H1 (cell line): ENCODE measurements at regions not wholly inside any gene's neighbourhood (a gene's known extent, or its start where the extent isn't known, plus 50 kb on each side); places are given as distances from the start of the nearest gene placed in this dataset.

Experiments used
- CTCF ChIA-PET: fragments of 300-600 bp; sonication (Branson Sonifier 250); formaldehyde crosslinking; loops from one replicate; lab custom pipeline; 2021; ENCODE audit not compliant: partially characterized antibody; lab: Charles Lee
- POLR2A ChIA-PET: fragments of 300-600 bp; sonication (Branson Sonifier 250); formaldehyde crosslinking; loops from one replicate; lab custom pipeline; 2021; ENCODE audit warnings: inconsistent platforms; ENCODE audit not compliant: partially characterized antibody; lab: Charles Lee
- DNase-seq, 2 experiments: peaks; one replicate each; pipeline versions ENCODE4 v3.0.0 to v3.0.0-alpha.2; 2010 to 2022; ENCODE audit warnings: low spot score in 2 of 2, low read depth in 1 of 2, mixed read lengths in 1 of 2
- FAIRE-seq: peaks from 2 replicates; lab custom pipeline; 2011; peaks lifted over from hg19 to GRCh38; lab: Jason Lieb, UNC
- H2AFZ ChIP-seq: 2 replicates; pipeline ENCODE4 v1.8.1; 2012; ENCODE audit warnings: low read length, inconsistent platforms
- H2AK5ac ChIP-seq: 2 replicates; pipeline ENCODE4 v1.6.1; 2013; ENCODE audit warnings: low read depth, low read length
- H2BK120ac ChIP-seq: replicated peaks from 2 replicates; pipeline ENCODE3; 2013; ENCODE audit warnings: low read depth, low read length, inconsistent platforms
- H2BK12ac ChIP-seq: 2 replicates; pipeline ENCODE4 v1.6.1; 2013; ENCODE audit warnings: low read depth, low read length
- H2BK15ac ChIP-seq: 2 replicates; pipeline ENCODE4 v1.6.1; 2013; ENCODE audit warnings: low read length
- H2BK20ac ChIP-seq: 2 replicates; pipeline ENCODE4 v1.6.1; 2013; ENCODE audit warnings: low read length
- H2BK5ac ChIP-seq: 2 replicates; pipeline ENCODE4 v1.6.1; 2013; ENCODE audit warnings: low read depth, low read length
- H3K14ac ChIP-seq: 2 replicates; pipeline ENCODE4 v1.6.1; 2013; ENCODE audit warnings: inconsistent platforms; ENCODE audit not compliant: insufficient read length
- H3K18ac ChIP-seq: 2 replicates; pipeline ENCODE4 v1.6.1; 2013; ENCODE audit warnings: low read length; ENCODE audit errors: extremely low read depth
- H3K23ac ChIP-seq: 2 replicates; pipeline ENCODE4 v1.6.1; 2013; ENCODE audit warnings: inconsistent platforms; ENCODE audit not compliant: insufficient read length
- H3K23me2 ChIP-seq: 2 replicates; pipeline ENCODE4 v1.6.1; 2013; ENCODE audit warnings: low read depth, low read length
- H3K27ac ChIP-seq: 2 replicates; pipeline ENCODE4 v1.6.1; 2011; ENCODE audit warnings: low read depth, low read length, inconsistent platforms
- H3K27me3 ChIP-seq, 4 experiments: replicated peaks in 1 of 4; 1 replicate in 1 of 4; 2 replicates in 3 of 4; pipeline versions ENCODE4 v1.6.1 to v1.8.1; 2011 to 2013; ENCODE audit warnings: low read length in 3 of 4, mild to moderate bottlenecking in 3 of 4, inconsistent platforms in 2 of 4, mixed read lengths in 2 of 4, moderate library complexity in 1 of 4; ENCODE audit not compliant: control insufficient read depth in 3 of 4, insufficient read depth in 3 of 4; ENCODE audit errors: extremely low read depth in 1 of 4
- H3K36me3 ChIP-seq, 4 experiments: 2 replicates each; pipeline versions ENCODE4 v1.6.1 to v1.8.1; 2011 to 2013; ENCODE audit warnings: mild to moderate bottlenecking in 4 of 4, low read length in 3 of 4, moderate library complexity in 2 of 4, control low read depth in 1 of 4, inconsistent platforms in 1 of 4; ENCODE audit not compliant: insufficient read depth in 4 of 4, control insufficient read depth in 2 of 4
- H3K4ac ChIP-seq: replicated peaks from 2 replicates; pipeline ENCODE3; 2013; ENCODE audit warnings: low read length, low read depth, mixed read lengths, inconsistent platforms; ENCODE audit not compliant: insufficient read length
- H3K4me1 ChIP-seq, 4 experiments: replicated peaks in 1 of 4; 1 replicate in 1 of 4; 2 replicates in 3 of 4; pipeline versions ENCODE4 v1.6.1 to v1.8.1; 2011 to 2013; ENCODE audit warnings: low read length in 3 of 4, inconsistent platforms in 2 of 4, mixed read lengths in 1 of 4; ENCODE audit not compliant: insufficient read depth in 4 of 4, control insufficient read depth in 3 of 4
- H3K4me2 ChIP-seq, 2 experiments: 2 replicates each; pipeline versions ENCODE4 v1.6.1 to v1.8.1; 2011 to 2013; ENCODE audit warnings: low read depth in 2 of 2, low read length in 2 of 2, control low read depth in 1 of 2, inconsistent platforms in 1 of 2, mild to moderate bottlenecking in 1 of 2; ENCODE audit not compliant: insufficient read depth in 1 of 2
- H3K4me3 ChIP-seq, 4 experiments: fragments of 200-600, 300-600 bp in 1 of 4; sonication (generic), shearing (Covaris generic), sonication (Bioruptor Twin) in 1 of 4; 2 replicates each; pipeline versions ENCODE4 v1.5.1 to v1.8.1; 2011 to 2016; ENCODE audit warnings: low read length in 4 of 4, low read depth in 3 of 4, control low read depth in 2 of 4, inconsistent platforms in 2 of 4, mild to moderate bottlenecking in 2 of 4, mixed read lengths in 1 of 4, moderate library complexity in 1 of 4; ENCODE audit not compliant: insufficient read depth in 2 of 4; ENCODE audit errors: extremely low read depth in 1 of 4
- H3K56ac ChIP-seq: replicated peaks from 2 replicates; pipeline ENCODE3; 2013; ENCODE audit warnings: low read depth, mild to moderate bottlenecking, mixed read lengths, low read length, inconsistent platforms; ENCODE audit not compliant: insufficient read length
- H3K79me1 ChIP-seq: 2 replicates; pipeline ENCODE4 v1.6.1; 2013; ENCODE audit warnings: low read depth, low read length, control low read depth
- H3K79me2 ChIP-seq, 2 experiments: 2 replicates each; pipeline versions ENCODE4 v1.6.1 to v1.8.1; 2012 to 2013; ENCODE audit warnings: low read length in 2 of 2, mild to moderate bottlenecking in 2 of 2, inconsistent platforms in 1 of 2; ENCODE audit not compliant: insufficient read depth in 2 of 2, control insufficient read depth in 1 of 2
- H3K9ac ChIP-seq, 4 experiments: replicated peaks in 1 of 4; 1 replicate in 1 of 4; 2 replicates in 3 of 4; pipeline versions ENCODE4 v1.6.1 to v1.8.1; 2011 to 2013; ENCODE audit warnings: low read depth in 3 of 4, low read length in 3 of 4, control low read depth in 2 of 4, mild to moderate bottlenecking in 2 of 4, moderate library complexity in 2 of 4, inconsistent platforms in 1 of 4; ENCODE audit errors: extremely low read depth in 1 of 4
- H3K9me3 ChIP-seq, 2 experiments: 2 replicates each; pipeline versions ENCODE4 v1.6.1 to v1.8.1; 2012 to 2013; ENCODE audit warnings: mild to moderate bottlenecking in 2 of 2, moderate library complexity in 2 of 2, control low read depth in 1 of 2, inconsistent platforms in 1 of 2, low read depth in 1 of 2, low read length in 1 of 2, mixed read lengths in 1 of 2; ENCODE audit not compliant: insufficient read depth in 2 of 2
- H4K20me1 ChIP-seq, 2 experiments: replicated peaks in 1 of 2; 2 replicates each; pipeline versions ENCODE3 to v1.8.1; 2011 to 2013; ENCODE audit warnings: inconsistent platforms in 2 of 2, low read length in 2 of 2, mild to moderate bottlenecking in 1 of 2; ENCODE audit not compliant: insufficient read depth in 2 of 2, control insufficient read depth in 1 of 2
- H4K5ac ChIP-seq: 2 replicates; pipeline ENCODE4 v1.6.1; 2013; ENCODE audit warnings: low read length, low read depth, mixed read lengths, inconsistent platforms; ENCODE audit not compliant: insufficient read length
- H4K8ac ChIP-seq: 2 replicates; pipeline ENCODE4 v1.8.0; 2013; ENCODE audit warnings: mild to moderate bottlenecking, moderate library complexity, low read length, inconsistent platforms; ENCODE audit not compliant: insufficient read depth; ENCODE audit errors: extremely low read depth
- H4K91ac ChIP-seq: replicated peaks from 2 replicates; pipeline ENCODE3; 2013; ENCODE audit warnings: low read length, mixed read lengths, inconsistent platforms; ENCODE audit not compliant: insufficient read length
- EZH2 ChIP-seq: fragments of 200-600 bp; sonication (generic); IDR thresholded peaks from 2 replicates; pipeline ENCODE4 v1.7.1; 2012; ENCODE audit warnings: low read depth, mild to moderate bottlenecking, moderate library complexity, low read length, inconsistent platforms; ENCODE audit not compliant: severe bottlenecking
- GABPA ChIP-seq: IDR thresholded peaks from 2 replicates; pipeline ENCODE4 v1.6.1; 2011; ENCODE audit warnings: mild to moderate bottlenecking, low read length, moderate library complexity, borderline replicate concordance; ENCODE audit not compliant: insufficient read depth
- JUN ChIP-seq: IDR thresholded peaks from 2 replicates; pipeline ENCODE4 v1.6.1; 2011; ENCODE audit warnings: low read depth, mild to moderate bottlenecking, improper control_type of control experiment, low read length
- POU5F1 ChIP-seq: IDR thresholded peaks from 2 replicates; pipeline ENCODE4 v1.6.1; 2011; ENCODE audit warnings: low read depth, mild to moderate bottlenecking, low read length, moderate library complexity
- WGBS, 2 experiments: shearing (Covaris generic) in 1 of 2; methylation state at CpG; one replicate each; pipeline versions ENCODE4 v1.1.6 to v1.1.7; 2013 to 2015; ENCODE audit warnings: low lambda C conversion rate in 2 of 2, mixed read lengths in 2 of 2, inconsistent platforms in 1 of 2, low coverage in 1 of 2, missing lambda C conversion rate in 1 of 2; ENCODE audit not compliant: insufficient replicate concordance in 2 of 2, insufficient coverage in 1 of 2, insufficient read length in 1 of 2; ENCODE audit errors: extremely low coverage in 1 of 2, missing lambda C conversion rate in 1 of 2; 5-methylcytosine and 5-hydroxymethylcytosine counted together

DNA sequence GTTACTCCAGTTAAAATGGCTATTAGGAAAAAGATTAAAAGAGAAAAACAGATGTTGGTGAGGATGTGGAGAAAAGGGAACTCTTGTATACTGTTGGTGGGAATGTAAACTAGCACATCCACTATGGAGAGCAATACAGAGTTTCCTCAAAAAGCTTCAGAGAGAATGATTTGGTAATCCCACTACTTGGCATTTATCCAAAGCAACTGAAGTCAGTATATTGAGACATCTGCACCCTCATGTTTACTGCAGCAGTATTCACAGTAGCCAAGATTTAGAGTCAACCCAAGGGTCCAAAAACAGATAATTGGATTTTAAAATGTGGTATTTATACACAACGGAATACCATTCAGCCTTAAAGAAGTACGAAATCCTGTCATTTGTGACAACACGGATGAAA, 469.5 kb downstream of the QKI start:
- no peak overlapping the region for H2BK5ac ChIP-seq
- 85% methylated on average over 3 of the region's 3 CpGs; no CpG with 5 or more reads in 1 of the 2 experiments for WGBS, 2 experiments
- no peak overlapping the region for H2BK15ac ChIP-seq
- no peak overlapping the region for H3K14ac ChIP-seq
- no peak overlapping the region for H2AK5ac ChIP-seq
- no peaks in the 10 kb centered on the region for H3K4me1 ChIP-seq
- H2AFZ ChIP-seq, result no peak overlapping the region
- H3K27ac ChIP-seq, result no peak overlapping the region
- H3K4me3 ChIP-seq, result no peak overlapping the region
- peaks cover 0 to 3% of the 10 kb centered on the region in 2 experiments; a peak in 1 of 4 replicates for H3K9me3 ChIP-seq
- ChIA-PET CTCF (no interaction called here), POLR2A (no interaction called here)
- no peak overlapping the region for H3K18ac ChIP-seq
- DNase-seq, result no peak
- H3K36me3 ChIP-seq, result no peaks in the 10 kb centered on the region
- no peak overlapping the region for H4K8ac ChIP-seq
- H4K5ac ChIP-seq, result no peak overlapping the region
- H3K27me3 ChIP-seq, result no peaks in the 10 kb centered on the region
- no peaks in the 10 kb centered on the region for H3K79me2 ChIP-seq
- no peak overlapping the region for H3K56ac ChIP-seq
- FAIRE-seq, result no peak
- no peak overlapping the region for H4K91ac ChIP-seq
- H4K20me1 ChIP-seq, result no peaks in the 10 kb centered on the region
- H3K23me2 ChIP-seq, result no peaks in the 10 kb centered on the region
- no peak overlapping the region for H3K9ac ChIP-seq
- H2BK20ac ChIP-seq, result no peak overlapping the region
- no peak overlapping the region for H3K4ac ChIP-seq
- H3K23ac ChIP-seq, result no peak overlapping the region
- H3K79me1 ChIP-seq, result no peaks in the 10 kb centered on the region
- H2BK12ac ChIP-seq, result no peak overlapping the region
- no peak overlapping the region for H2BK120ac ChIP-seq
- no peak overlapping the region for H3K4me2 ChIP-seq
- TF ChIP-seq JUN (no peak), GABPA (no peak), POU5F1 (no peak), EZH2 (no peak)
